ENCODE measurements at regions not wholly inside any gene's neighbourhood (a gene's known extent, or its start where the extent isn't known, plus 50 kb on each side); places are given as distances from the start of the nearest gene placed in this dataset.

GRCh38 chrX:40418146-40418812, 162.5 kb upstream of the ATP6AP2 start:
- no peak overlapping the region for H2AFZ ChIP-seq (ENCODE audit: low read depth, low read length, severe bottlenecking)
- H4K20me1 ChIP-seq (ENCODE audit: low read depth, low read length) = no peaks in the 10 kb centered on the region
- H3K4me2 ChIP-seq (ENCODE audit: low read depth, low read length, poor library complexity, severe bottlenecking) = no peak overlapping the region
- H3K9me2 ChIP-seq (replicated peaks; ENCODE audit: insufficient read depth, low read length) = no peaks in the 10 kb centered on the region
- H3K9ac ChIP-seq (ENCODE audit: low read length) = no peak overlapping the region
- no peaks in the 10 kb centered on the region for H3K36me3 ChIP-seq (ENCODE audit: low read length)
- H3K27ac ChIP-seq (ENCODE audit: low read depth, low read length) = no peak overlapping the region
- H3K27me3 ChIP-seq (ENCODE audit: low read length) = no peaks in the 10 kb centered on the region
- H3K79me2 ChIP-seq (ENCODE audit: insufficient read depth, low read length) = no peaks in the 10 kb centered on the region
- no peak for TF ChIP-seq CTCF (IDR thresholded peaks at IDR 0.05; ENCODE audit: insufficient read depth, low read length, poor library complexity, severe bottlenecking)
- no peak for TF ChIP-seq EZH2phosphoT487 (conservative IDR thresholded peaks at IDR 0.05; ENCODE audit: low read length)
- no peak overlapping the region for H3K4me3 ChIP-seq (ENCODE audit: insufficient read depth, low read length, poor library complexity, severe bottlenecking)
- no peaks in the 10 kb centered on the region for H3K9me3 ChIP-seq (ENCODE audit: insufficient read depth, low read length)
- H3F3A ChIP-seq (ENCODE audit: insufficient read depth) = no peaks in the 10 kb centered on the region

- no peaks in the 10 kb centered on the region for H3K79me2 ChIP-seq (ENCODE audit: insufficient read depth, low read length)
- no peaks in the 10 kb centered on the region for H3F3A ChIP-seq (ENCODE audit: insufficient read depth)
- no peak overlapping the region for H3K27ac ChIP-seq (ENCODE audit: low read depth, low read length)
- no peak overlapping the region for H2AFZ ChIP-seq (ENCODE audit: low read depth, low read length, severe bottlenecking)
- H3K4me3 ChIP-seq (ENCODE audit: insufficient read depth, low read length, poor library complexity, severe bottlenecking) = no peak overlapping the region
- H3K9ac ChIP-seq (ENCODE audit: low read length) = no peak overlapping the region
- no peaks in the 10 kb centered on the region for H3K9me2 ChIP-seq (replicated peaks; ENCODE audit: insufficient read depth, low read length)
- no peaks in the 10 kb centered on the region for H3K36me3 ChIP-seq (ENCODE audit: low read length)
- no peak overlapping the region for H3K4me2 ChIP-seq (ENCODE audit: low read depth, low read length, poor library complexity, severe bottlenecking)
- no peak for TF ChIP-seq CTCF (IDR thresholded peaks at IDR 0.05; ENCODE audit: insufficient read depth, low read length, poor library complexity, severe bottlenecking)
- no peak for TF ChIP-seq EZH2phosphoT487 (conservative IDR thresholded peaks at IDR 0.05; ENCODE audit: low read length)
- no peaks in the 10 kb centered on the region for H4K20me1 ChIP-seq (ENCODE audit: low read depth, low read length)
- H3K27me3 ChIP-seq (ENCODE audit: low read length) = no peaks in the 10 kb centered on the region
- no peaks in the 10 kb centered on the region for H3K9me3 ChIP-seq (ENCODE audit: insufficient read depth, low read length)
Observed at GRCh38 chrX:40415675-40416074, 165.1 kb upstream of the ATP6AP2 start.

GRCh38 chrX:40414335-40414734, 166.4 kb upstream of the ATP6AP2 start:
- H4K20me1 ChIP-seq (ENCODE audit: low read depth, low read length) = no peaks in the 10 kb centered on the region
- H3F3A ChIP-seq (ENCODE audit: insufficient read depth) = no peaks in the 10 kb centered on the region
- H3K27me3 ChIP-seq (ENCODE audit: low read length) = no peaks in the 10 kb centered on the region
- TF ChIP-seq CTCF (IDR thresholded peaks at IDR 0.05; ENCODE audit: insufficient read depth, low read length, poor library complexity, severe bottlenecking) = no peak
- TF ChIP-seq EZH2phosphoT487 (conservative IDR thresholded peaks at IDR 0.05; ENCODE audit: low read length) = no peak
- H3K36me3 ChIP-seq (ENCODE audit: low read length) = no peaks in the 10 kb centered on the region
- H3K9me3 ChIP-seq (ENCODE audit: insufficient read depth, low read length) = no peaks in the 10 kb centered on the region
- H3K79me2 ChIP-seq (ENCODE audit: insufficient read depth, low read length) = no peaks in the 10 kb centered on the region
- H3K27ac ChIP-seq (ENCODE audit: low read depth, low read length) = no peak overlapping the region
- H2AFZ ChIP-seq (ENCODE audit: low read depth, low read length, severe bottlenecking) = no peak overlapping the region
- no peak overlapping the region for H3K4me2 ChIP-seq (ENCODE audit: low read depth, low read length, poor library complexity, severe bottlenecking)
- H3K9ac ChIP-seq (ENCODE audit: low read length) = no peak overlapping the region
- H3K4me3 ChIP-seq (ENCODE audit: insufficient read depth, low read length, poor library complexity, severe bottlenecking) = no peak overlapping the region
- H3K9me2 ChIP-seq (replicated peaks; ENCODE audit: insufficient read depth, low read length) = no peaks in the 10 kb centered on the region

Data from SU-DHL-6 (cell line).